ENCODE measurements at regions not wholly inside any gene's neighbourhood (a gene's known extent, or its start where the extent isn't known, plus 50 kb on each side); places are given as distances from the start of the nearest gene placed in this dataset.

- TF ChIP-seq POLR2A (IDR thresholded peaks at IDR 0.05), result no peak
- no peak for TF ChIP-seq CTCF (IDR thresholded peaks at IDR 0.05)
These were observed 184.4 kb upstream of the PKN2 start for GRCh38 chr1:88499671-88500070.

Data from body of pancreas (tissue), 4 donors.